ENCODE measurements at regions not wholly inside any gene's neighbourhood (a gene's known extent, or its start where the extent isn't known, plus 50 kb on each side); places are given as distances from the start of the nearest gene placed in this dataset.

DNA sequence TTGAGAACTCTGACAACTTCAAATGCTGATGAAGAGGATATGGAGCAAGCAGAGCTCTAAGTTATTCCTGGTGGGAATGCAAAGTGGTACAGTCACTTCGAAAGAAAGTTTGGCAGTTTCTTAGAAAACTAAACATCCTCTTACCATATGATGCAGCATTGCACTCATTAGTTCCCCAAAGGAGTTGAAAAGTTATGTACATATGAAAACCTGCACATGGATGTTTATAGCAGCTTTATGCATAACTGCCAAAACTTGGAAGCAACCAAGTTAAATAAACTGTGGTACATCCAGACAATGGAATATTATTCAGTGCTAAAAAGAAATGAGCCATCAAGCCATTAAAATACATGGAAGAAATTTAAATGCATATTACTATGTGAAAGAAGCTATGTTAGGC is 779.3 kb upstream of the COBL start:
- peaks cover 12% of the 10 kb centered on the region for H3K9me3 Mint-ChIP-seq
- peaks cover 2% of the 10 kb centered on the region for H3K4me1 Mint-ChIP-seq
- Histone ChIP-seq H3K36me3 (ENCODE audit: control insufficient read depth, insufficient read depth, low read length) (no peaks in the 10 kb centered on the region), H3K27ac (ENCODE audit: low read depth, low read length) (no peak overlapping the region), H3K4me3 (ENCODE audit: low read length) (no peak overlapping the region), H3K9me3 (ENCODE audit: control insufficient read depth, low read length) (no peaks in the 10 kb centered on the region), H3K9ac (ENCODE audit: extremely low read depth, low read length, poor library complexity, severe bottlenecking) (no peak overlapping the region), H3K27me3 (ENCODE audit: control insufficient read depth, insufficient read depth, low read length, poor library complexity, severe bottlenecking) (no peaks in the 10 kb centered on the region), H3K4me1 (ENCODE audit: control insufficient read depth, insufficient read depth, low read length) (no peaks in the 10 kb centered on the region)
- H3K36me3 Mint-ChIP-seq (ENCODE audit: low read depth): no peaks in the 10 kb centered on the region
- no peak overlapping the region for H3K27ac Mint-ChIP-seq
- TF ChIP-seq, protein P1, sequence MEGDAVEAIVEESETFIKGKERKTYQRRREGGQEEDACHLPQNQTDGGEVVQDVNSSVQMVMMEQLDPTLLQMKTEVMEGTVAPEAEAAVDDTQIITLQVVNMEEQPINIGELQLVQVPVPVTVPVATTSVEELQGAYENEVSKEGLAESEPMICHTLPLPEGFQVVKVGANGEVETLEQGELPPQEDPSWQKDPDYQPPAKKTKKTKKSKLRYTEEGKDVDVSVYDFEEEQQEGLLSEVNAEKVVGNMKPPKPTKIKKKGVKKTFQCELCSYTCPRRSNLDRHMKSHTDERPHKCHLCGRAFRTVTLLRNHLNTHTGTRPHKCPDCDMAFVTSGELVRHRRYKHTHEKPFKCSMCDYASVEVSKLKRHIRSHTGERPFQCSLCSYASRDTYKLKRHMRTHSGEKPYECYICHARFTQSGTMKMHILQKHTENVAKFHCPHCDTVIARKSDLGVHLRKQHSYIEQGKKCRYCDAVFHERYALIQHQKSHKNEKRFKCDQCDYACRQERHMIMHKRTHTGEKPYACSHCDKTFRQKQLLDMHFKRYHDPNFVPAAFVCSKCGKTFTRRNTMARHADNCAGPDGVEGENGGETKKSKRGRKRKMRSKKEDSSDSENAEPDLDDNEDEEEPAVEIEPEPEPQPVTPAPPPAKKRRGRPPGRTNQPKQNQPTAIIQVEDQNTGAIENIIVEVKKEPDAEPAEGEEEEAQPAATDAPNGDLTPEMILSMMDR (conservative IDR thresholded peaks at IDR 0.05): no peak
- 100% methylated on average over 1 of the region's 1 CpG; no CpG with 5 or more reads in 1 of the 2 experiments for WGBS, 2 experiments (ENCODE audit: insufficient coverage in 1 of 2, insufficient read length in 1 of 2)
- no peak overlapping the region for H3K4me3 Mint-ChIP-seq
- DNase-seq: no peak
- H3K27me3 Mint-ChIP-seq (ENCODE audit: insufficient read depth): no peaks in the 10 kb centered on the region

DNA sequence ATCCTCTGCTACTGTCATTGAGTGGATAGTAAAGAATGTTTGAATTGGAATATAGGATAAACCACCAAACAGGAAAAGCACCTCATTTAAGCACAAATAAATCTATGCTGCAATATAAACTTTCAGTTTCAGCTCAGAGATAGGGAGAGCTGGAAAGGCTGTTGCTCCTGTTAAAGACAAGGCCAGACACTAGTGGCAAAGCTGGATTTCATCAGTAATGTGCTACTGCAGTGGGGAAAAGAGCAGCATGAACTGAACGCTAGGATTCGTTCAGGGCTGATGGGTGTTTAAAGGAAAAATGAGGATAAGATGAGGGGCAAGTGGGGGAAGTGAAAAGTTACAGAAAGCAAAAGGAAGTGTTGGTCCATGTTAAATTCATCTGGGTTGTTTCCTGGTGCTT is 775.4 kb upstream of the COBL start:
- no peak overlapping the region for H3K4me3 Mint-ChIP-seq
- Histone ChIP-seq H3K9ac (ENCODE audit: extremely low read depth, low read length, poor library complexity, severe bottlenecking) (no peak overlapping the region), H3K4me1 (ENCODE audit: control insufficient read depth, insufficient read depth, low read length) (no peaks in the 10 kb centered on the region), H3K36me3 (ENCODE audit: control insufficient read depth, insufficient read depth, low read length) (no peaks in the 10 kb centered on the region), H3K4me3 (ENCODE audit: low read length) (no peak overlapping the region), H3K27ac (ENCODE audit: low read depth, low read length) (no peak overlapping the region), H3K27me3 (ENCODE audit: control insufficient read depth, insufficient read depth, low read length, poor library complexity, severe bottlenecking) (no peaks in the 10 kb centered on the region), H3K9me3 (ENCODE audit: control insufficient read depth, low read length) (no peaks in the 10 kb centered on the region)
- no peak overlapping the region for H3K27ac Mint-ChIP-seq
- peaks cover 9% of the 10 kb centered on the region for H3K9me3 Mint-ChIP-seq
- 88 to 92% methylated on average over 2 of the region's 2 CpGs for WGBS, 2 experiments (ENCODE audit: insufficient coverage in 1 of 2, insufficient read length in 1 of 2)
- TF ChIP-seq, protein P1 (conservative IDR thresholded peaks at IDR 0.05): no peak
- no peak for DNase-seq
- peaks cover 4% of the 10 kb centered on the region for H3K4me1 Mint-ChIP-seq
- no peaks in the 10 kb centered on the region for H3K36me3 Mint-ChIP-seq (ENCODE audit: low read depth)
- no peaks in the 10 kb centered on the region for H3K27me3 Mint-ChIP-seq (ENCODE audit: insufficient read depth)

DNA sequence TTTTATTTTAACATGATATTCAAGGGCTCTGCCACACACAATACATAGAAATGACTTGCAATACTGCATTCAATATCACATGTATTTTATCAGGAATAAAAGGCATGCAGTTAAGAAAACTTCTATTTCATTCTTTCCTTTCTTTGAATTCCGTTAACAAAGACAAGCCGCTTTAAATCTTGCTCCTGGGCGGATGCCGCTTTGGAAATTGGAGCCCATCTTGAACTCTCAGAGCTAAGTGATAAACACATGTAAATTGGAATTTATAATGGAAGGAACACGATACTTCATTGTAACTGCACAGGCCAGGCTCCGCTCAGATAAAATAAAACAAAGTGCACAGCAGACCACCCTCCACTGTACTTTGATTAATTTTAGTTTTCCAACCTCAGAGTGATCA is 774.5 kb upstream of the COBL start:
- H3K4me3 ChIP-seq (ENCODE audit: low read length): no peak overlapping the region
- H3K36me3 Mint-ChIP-seq (ENCODE audit: low read depth): no peaks in the 10 kb centered on the region
- TF ChIP-seq, protein P1 (conservative IDR thresholded peaks at IDR 0.05): no peak
- no peak overlapping the region for H3K9ac ChIP-seq (ENCODE audit: extremely low read depth, low read length, poor library complexity, severe bottlenecking)
- DNase-seq: no peak
- H3K27me3 ChIP-seq (ENCODE audit: control insufficient read depth, insufficient read depth, low read length, poor library complexity, severe bottlenecking): no peaks in the 10 kb centered on the region
- WGBS, 2 experiments (ENCODE audit: insufficient coverage in 1 of 2, insufficient read length in 1 of 2): 75 to 100% methylated on average over 2 to 6 of the region's 6 CpGs
- no peaks in the 10 kb centered on the region for H3K9me3 ChIP-seq (ENCODE audit: control insufficient read depth, low read length)
- H3K9me3 Mint-ChIP-seq: peaks cover 1% of the 10 kb centered on the region
- no peaks in the 10 kb centered on the region for H3K27me3 Mint-ChIP-seq (ENCODE audit: insufficient read depth)
- H3K4me1 ChIP-seq (ENCODE audit: control insufficient read depth, insufficient read depth, low read length): no peaks in the 10 kb centered on the region
- H3K4me1 Mint-ChIP-seq: peaks cover 7% of the 10 kb centered on the region
- no peak overlapping the region for H3K27ac ChIP-seq (ENCODE audit: low read depth, low read length)
- no peaks in the 10 kb centered on the region for H3K36me3 ChIP-seq (ENCODE audit: control insufficient read depth, insufficient read depth, low read length)
- H3K27ac Mint-ChIP-seq: no peak overlapping the region
- no peak overlapping the region for H3K4me3 Mint-ChIP-seq
